GM19240 (cell line): ENCODE measurements at regions not wholly inside any gene's neighbourhood (a gene's known extent, or its start where the extent isn't known, plus 50 kb on each side); places are given as distances from the start of the nearest gene placed in this dataset.
"Not testable (repeated sequence)": the region's sequence is repeated elsewhere in the genome, so short reads cannot be mapped to it uniquely, and the experiment has no call there.

Experiments used
- DNase-seq: peaks from one replicate; pipeline ENCODE4 v3.0.0; 2011; ENCODE audit warnings: low spot score; ENCODE audit not compliant: insufficient read length

- DNase-seq = no peak
These were observed 462.1 kb downstream of the MFSD1 start for GRCh38 chr3:159263750-159264553.

- no peak for DNase-seq
These were observed 463.9 kb downstream of the MFSD1 start for GRCh38 chr3:159265705-159266104.

GRCh38 chr3:159266779-159267178 lies 464.9 kb downstream of the MFSD1 start:
- no peak for DNase-seq

GRCh38 chr3:159271799-159272512 lies 470.1 kb downstream of the MFSD1 start:
- no peak for DNase-seq

- no peak for DNase-seq
These were observed 471.2 kb downstream of the MFSD1 start for GRCh38 chr3:159273070-159273469.

- DNase-seq = no peak
These were observed 471.8 kb downstream of the MFSD1 start for GRCh38 chr3:159273608-159274007.

GRCh38 chr3:159275741-159276140 lies 473.9 kb downstream of the MFSD1 start:
- no peak for DNase-seq

GRCh38 chr3:159277814-159278213 lies 476.0 kb downstream of the MFSD1 start:
- DNase-seq = no peak

GRCh38 chr3:159280386-159281191 lies 478.7 kb downstream of the MFSD1 start:
- DNase-seq = no peak

GRCh38 chr3:159293493-159293892 lies 491.6 kb downstream of the MFSD1 start:
- no peak for DNase-seq

GRCh38 chr3:159301961-159302360 lies 500.1 kb downstream of the MFSD1 start:
- no peak for DNase-seq

- DNase-seq = no peak
These were observed 503.2 kb downstream of the MFSD1 start for GRCh38 chr3:159305017-159305416.

- DNase-seq = not testable (repeated sequence)
These were observed 514.9 kb downstream of the MFSD1 start for GRCh38 chr3:159316706-159317105.

GRCh38 chr3:159319156-159319555 lies 517.3 kb downstream of the MFSD1 start:
- no peak for DNase-seq

GRCh38 chr3:159322322-159322939 lies 520.6 kb downstream of the MFSD1 start:
- peak; percentile 38 for DNase-seq

GRCh38 chr3:159323848-159324247 lies 522.0 kb downstream of the MFSD1 start:
- DNase-seq = no peak

- no peak for DNase-seq
These were observed 525.1 kb downstream of the MFSD1 start for GRCh38 chr3:159326998-159327397.

- no peak for DNase-seq
These were observed 530.8 kb downstream of the MFSD1 start for GRCh38 chr3:159332535-159333099.

- DNase-seq = no peak
These were observed 537.3 kb downstream of the MFSD1 start for GRCh38 chr3:159339131-159339530.

GRCh38 chr3:159340877-159341500 lies 539.1 kb downstream of the MFSD1 start:
- no peak for DNase-seq
